H9 (cell line): ENCODE measurements at regions not wholly inside any gene's neighbourhood (a gene's known extent, or its start where the extent isn't known, plus 50 kb on each side); places are given as distances from the start of the nearest gene placed in this dataset.

Source experiments
- DNase-seq: peaks from one replicate; pipeline ENCODE4 v3.0.0-alpha.2; 2017
- H2AFZ ChIP-seq: one replicate; pipeline ENCODE4 v1.6.1; 2013; ENCODE audit warnings: mild to moderate bottlenecking, low read length, control low read depth, moderate library complexity
- H2AK5ac ChIP-seq: 2 replicates; pipeline ENCODE4 v1.6.1; 2013; ENCODE audit warnings: low read length, control low read depth, mixed read lengths; ENCODE audit not compliant: insufficient read length
- H2BK120ac ChIP-seq: one replicate; pipeline ENCODE4 v1.6.1; 2013; ENCODE audit warnings: low read depth, mild to moderate bottlenecking, low read length, control low read depth, inconsistent platforms; ENCODE audit not compliant: poor library complexity, severe bottlenecking
- H2BK12ac ChIP-seq: 2 replicates; pipeline ENCODE4 v1.6.1; 2013; ENCODE audit warnings: low read length, control low read depth, mixed read lengths, low read depth; ENCODE audit not compliant: insufficient read length
- H2BK15ac ChIP-seq: 2 replicates; pipeline ENCODE4 v1.6.1; 2013; ENCODE audit warnings: low read depth, low read length, control low read depth
- H2BK20ac ChIP-seq: one replicate; pipeline ENCODE4 v1.6.1; 2013; ENCODE audit warnings: low read depth, mild to moderate bottlenecking, low read length, control low read depth, inconsistent platforms; ENCODE audit not compliant: poor library complexity, severe bottlenecking
- H2BK5ac ChIP-seq: 2 replicates; pipeline ENCODE4 v1.6.1; 2013; ENCODE audit warnings: low read length, control low read depth, mixed read lengths; ENCODE audit not compliant: insufficient read length
- H3K14ac ChIP-seq: 2 replicates; pipeline ENCODE4 v1.6.1; 2013; ENCODE audit warnings: low read length, control low read depth; ENCODE audit not compliant: insufficient read depth
- H3K18ac ChIP-seq: 2 replicates; pipeline ENCODE4 v1.6.1; 2013; ENCODE audit warnings: low read depth, mild to moderate bottlenecking, mixed read lengths, low read length, control low read depth; ENCODE audit not compliant: insufficient read length
- H3K23ac ChIP-seq: 2 replicates; pipeline ENCODE4 v1.6.1; 2013; ENCODE audit warnings: low read length, control low read depth, mixed read lengths, low read depth; ENCODE audit not compliant: insufficient read length
- H3K23me2 ChIP-seq: 2 replicates; pipeline ENCODE4 v1.6.1; 2013; ENCODE audit warnings: low read depth, mild to moderate bottlenecking, mixed read lengths, low read length, control low read depth; ENCODE audit not compliant: insufficient read length, poor library complexity, severe bottlenecking
- H3K27ac ChIP-seq: 2 replicates; pipeline ENCODE4 v1.5.1; 2013; ENCODE audit warnings: low read length, control low read depth, mixed read lengths, low read depth; ENCODE audit not compliant: insufficient read length
- H3K27me3 ChIP-seq: 2 replicates; pipeline ENCODE4 v1.6.1; 2013; ENCODE audit warnings: low read length, control low read depth, inconsistent platforms; ENCODE audit not compliant: insufficient read depth
- H3K4ac ChIP-seq: 2 replicates; pipeline ENCODE4 v1.6.1; 2013; ENCODE audit warnings: low read depth, mild to moderate bottlenecking, control low read depth, inconsistent platforms, low read length, moderate library complexity
- H3K4me1 ChIP-seq: 2 replicates; pipeline ENCODE4 v1.6.1; 2013; ENCODE audit warnings: low read length, control low read depth, inconsistent platforms; ENCODE audit not compliant: insufficient read depth
- H3K4me2 ChIP-seq: 2 replicates; pipeline ENCODE4 v1.6.1; 2013; ENCODE audit warnings: low read length, control low read depth, mixed read lengths; ENCODE audit not compliant: insufficient read length, insufficient read depth
- H3K56ac ChIP-seq: 2 replicates; pipeline ENCODE4 v1.6.1; 2013; ENCODE audit warnings: low read depth, mild to moderate bottlenecking, mixed read lengths, low read length, control low read depth; ENCODE audit not compliant: insufficient read length
- H3K79me1 ChIP-seq: 2 replicates; pipeline ENCODE4 v1.6.1; 2013; ENCODE audit warnings: low read depth, mild to moderate bottlenecking, moderate library complexity, low read length, control low read depth, inconsistent platforms; ENCODE audit not compliant: insufficient read depth, poor library complexity, severe bottlenecking
- H3K79me2 ChIP-seq: 2 replicates; pipeline ENCODE4 v1.6.1; 2013; ENCODE audit warnings: low read length, control low read depth, inconsistent platforms; ENCODE audit not compliant: insufficient read depth
- H3K9ac ChIP-seq: 2 replicates; pipeline ENCODE4 v1.6.1; 2013; ENCODE audit warnings: low read length, control low read depth, mixed read lengths; ENCODE audit not compliant: insufficient read length; ENCODE audit errors: extremely low read depth
- H3K9me3 ChIP-seq: one replicate; pipeline ENCODE4 v1.6.1; 2013; ENCODE audit warnings: low read depth, low read length, inconsistent platforms; ENCODE audit not compliant: control insufficient read depth
- H3T11ph ChIP-seq: one replicate; pipeline ENCODE4 v1.6.1; 2013; ENCODE audit warnings: mild to moderate bottlenecking, low read length, control low read depth, inconsistent platforms
- H4K20me1 ChIP-seq: one replicate; pipeline ENCODE4 v1.6.1; 2013; ENCODE audit not compliant: control insufficient read depth, insufficient read length, insufficient read depth
- H4K5ac ChIP-seq: 2 replicates; pipeline ENCODE4 v1.6.1; 2013; ENCODE audit warnings: low read depth, mild to moderate bottlenecking, mixed read lengths, low read length, control low read depth; ENCODE audit not compliant: insufficient read length
- H4K8ac ChIP-seq: replicated peaks from 2 replicates; pipeline ENCODE4 v1.6.1; 2013; ENCODE audit warnings: low read length, control low read depth, mixed read lengths, low read depth; ENCODE audit not compliant: insufficient read length
- H4K91ac ChIP-seq: 2 replicates; pipeline ENCODE4 v1.6.1; 2013; ENCODE audit warnings: low read depth, mild to moderate bottlenecking, moderate library complexity, mixed read lengths, low read length, control low read depth; ENCODE audit not compliant: insufficient read length
- H3K27ac Mint-ChIP-seq, 3 experiments: 2 replicates in 2 of 3; 3 replicates in 1 of 3; pipeline ENCODE4 v1.8.0; 2020 to 2021; ENCODE audit warnings: mixed read lengths in 3 of 3, mild to moderate bottlenecking in 1 of 3, moderate library complexity in 1 of 3
- H3K27me3 Mint-ChIP-seq: 2 replicates; pipeline ENCODE4 v1.8.0; 2021; ENCODE audit warnings: low read depth, mild to moderate bottlenecking, moderate library complexity, mixed read lengths
- H3K36me3 Mint-ChIP-seq, 3 experiments: 2 replicates in 2 of 3; 3 replicates in 1 of 3; pipeline ENCODE4 v1.8.0; 2020 to 2021; ENCODE audit warnings: low read depth in 3 of 3, mixed read lengths in 3 of 3; ENCODE audit not compliant: insufficient read depth in 1 of 3
- H3K4me1 Mint-ChIP-seq, 2 experiments: 2 replicates each; pipeline ENCODE4 v1.8.0; 2020; ENCODE audit warnings: mixed read lengths in 2 of 2
- H3K4me3 Mint-ChIP-seq, 2 experiments: 2 replicates in 1 of 2; 3 replicates in 1 of 2; pipeline ENCODE4 v1.8.0; 2020 to 2021; ENCODE audit warnings: mild to moderate bottlenecking in 2 of 2, mixed read lengths in 2 of 2, moderate library complexity in 1 of 2
- H3K9me3 Mint-ChIP-seq, 2 experiments: 2 replicates in 1 of 2; 3 replicates in 1 of 2; pipeline ENCODE4 v1.8.0; 2020; ENCODE audit warnings: mild to moderate bottlenecking in 2 of 2, mixed read lengths in 2 of 2, moderate library complexity in 1 of 2
- WGBS: extraction: QIAGEN DNeasy Blood & Tissue Kit; methylation state at CpG from one replicate; pipeline ENCODE4 v1.1.7; 2013; ENCODE audit warnings: missing lambda C conversion rate, low lambda C conversion rate, mixed read lengths; ENCODE audit not compliant: insufficient read length; ENCODE audit errors: extremely low coverage; 5-methylcytosine and 5-hydroxymethylcytosine counted together
- TF ChIP-seq, protein P1 (sequence below): fragments of 200-600 bp; sonication (generic); conservative IDR thresholded peaks from 3 replicates; pipeline ENCODE4 v1.8.0; 2021; ENCODE audit warnings: antibody characterized with exemption, mild to moderate bottlenecking

DNA sequence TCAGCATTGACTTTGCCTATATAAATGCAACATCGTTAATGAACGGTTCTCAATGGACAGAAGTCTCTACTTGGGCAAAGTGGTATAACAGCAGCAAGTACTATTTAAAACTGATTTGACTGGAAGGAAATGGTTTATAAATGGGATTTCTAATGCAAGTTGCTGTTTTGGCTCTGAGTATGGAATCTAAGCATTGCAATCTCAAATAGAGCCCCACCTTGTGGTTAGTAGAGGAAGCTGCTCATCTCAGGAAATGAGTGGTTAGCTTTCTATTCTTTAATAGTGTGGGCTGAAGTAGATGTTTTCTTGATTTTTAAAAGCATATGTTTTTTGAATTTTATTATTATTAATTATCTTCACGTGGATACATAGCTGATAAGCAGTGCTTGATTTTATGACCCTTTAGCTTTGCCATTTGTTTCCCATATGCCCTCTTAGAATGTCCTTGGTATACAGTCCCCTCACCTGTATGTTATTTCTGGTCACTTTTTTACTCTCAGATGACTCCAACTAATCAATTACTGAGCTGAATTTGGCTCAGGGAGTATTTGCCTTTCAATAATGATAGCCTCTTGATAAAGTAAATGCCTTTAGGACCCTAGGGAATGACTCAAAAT lies 67.1 kb downstream of the OXSM start:
- no peak overlapping the region for H3K14ac ChIP-seq
- no peak overlapping the region for H2BK15ac ChIP-seq
- no peak overlapping the region for H3K23ac ChIP-seq
- H3K4me1 Mint-ChIP-seq = peaks cover 27 to 44% of the 10 kb centered on the region in 2 experiments
- no peak for DNase-seq
- no peak overlapping the region for H2AFZ ChIP-seq
- H3K4me2 ChIP-seq = no peak overlapping the region
- H3K4me1 ChIP-seq = no peaks in the 10 kb centered on the region
- no peaks in the 10 kb centered on the region for H3K27me3 Mint-ChIP-seq
- no peak overlapping the region for H3K56ac ChIP-seq
- H3K79me1 ChIP-seq = no peaks in the 10 kb centered on the region
- no peak overlapping the region for H4K8ac ChIP-seq
- H3K18ac ChIP-seq = no peak overlapping the region
- H3K36me3 Mint-ChIP-seq = peaks cover 8 to 13% (median 10%) of the 10 kb centered on the region in 3 experiments; a peak in 6 of 7 replicates
- H3K79me2 ChIP-seq = no peaks in the 10 kb centered on the region
- H4K20me1 ChIP-seq = no peaks in the 10 kb centered on the region
- no peak overlapping the region for H2BK20ac ChIP-seq
- no CpG with 5 or more reads among the region's 3 CpGs for WGBS
- H3K27ac ChIP-seq = no peak overlapping the region
- no peak overlapping the region for H3K4ac ChIP-seq
- H3K9me3 ChIP-seq = no peaks in the 10 kb centered on the region
- H3K27ac Mint-ChIP-seq = no peak overlapping the region
- H4K91ac ChIP-seq = no peak overlapping the region
- no peak overlapping the region for H3K4me3 Mint-ChIP-seq
- H3T11ph ChIP-seq = no peak overlapping the region
- H2BK120ac ChIP-seq = no peak overlapping the region
- no peak overlapping the region for H2BK12ac ChIP-seq
- H4K5ac ChIP-seq = no peak overlapping the region
- no peaks in the 10 kb centered on the region for H3K27me3 ChIP-seq
- TF ChIP-seq, protein P1, sequence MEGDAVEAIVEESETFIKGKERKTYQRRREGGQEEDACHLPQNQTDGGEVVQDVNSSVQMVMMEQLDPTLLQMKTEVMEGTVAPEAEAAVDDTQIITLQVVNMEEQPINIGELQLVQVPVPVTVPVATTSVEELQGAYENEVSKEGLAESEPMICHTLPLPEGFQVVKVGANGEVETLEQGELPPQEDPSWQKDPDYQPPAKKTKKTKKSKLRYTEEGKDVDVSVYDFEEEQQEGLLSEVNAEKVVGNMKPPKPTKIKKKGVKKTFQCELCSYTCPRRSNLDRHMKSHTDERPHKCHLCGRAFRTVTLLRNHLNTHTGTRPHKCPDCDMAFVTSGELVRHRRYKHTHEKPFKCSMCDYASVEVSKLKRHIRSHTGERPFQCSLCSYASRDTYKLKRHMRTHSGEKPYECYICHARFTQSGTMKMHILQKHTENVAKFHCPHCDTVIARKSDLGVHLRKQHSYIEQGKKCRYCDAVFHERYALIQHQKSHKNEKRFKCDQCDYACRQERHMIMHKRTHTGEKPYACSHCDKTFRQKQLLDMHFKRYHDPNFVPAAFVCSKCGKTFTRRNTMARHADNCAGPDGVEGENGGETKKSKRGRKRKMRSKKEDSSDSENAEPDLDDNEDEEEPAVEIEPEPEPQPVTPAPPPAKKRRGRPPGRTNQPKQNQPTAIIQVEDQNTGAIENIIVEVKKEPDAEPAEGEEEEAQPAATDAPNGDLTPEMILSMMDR = peak; percentile 83
- H3K9me3 Mint-ChIP-seq = peaks cover 18% of the 10 kb centered on the region in 2 experiments
- H3K23me2 ChIP-seq = no peaks in the 10 kb centered on the region
- H2BK5ac ChIP-seq = no peak overlapping the region
- no peak overlapping the region for H3K9ac ChIP-seq
- no peak overlapping the region for H2AK5ac ChIP-seq
